K562 (cell line): ENCODE measurements at regions not wholly inside any gene's neighbourhood (a gene's known extent, or its start where the extent isn't known, plus 50 kb on each side); places are given as distances from the start of the nearest gene placed in this dataset.

Experiments
- ASH1L ChIP-seq: fragments of 450-650 bp; IDR thresholded peaks from 2 replicates; pipeline ENCODE4 v1.6.1; 2018; ENCODE audit warnings: borderline replicate concordance, mild to moderate bottlenecking, low read depth; ENCODE audit not compliant: partially characterized antibody
- ESRRA ChIP-seq: fragments of 450-650 bp; IDR thresholded peaks from 2 replicates; pipeline ENCODE4 v1.6.1; 2014; ENCODE audit warnings: low read depth, mild to moderate bottlenecking, moderate library complexity, borderline replicate concordance
- GABPB1 ChIP-seq: sonication (generic); formaldehyde crosslinking; IDR thresholded peaks from 2 replicates; pipeline ENCODE4 v1.8.0; 2022; ENCODE audit warnings: mild to moderate bottlenecking, missing genetic modification reagents
- HIVEP1 ChIP-seq: fragments of 250-450 bp; sonication (Bioruptor Pico); IDR thresholded peaks from 2 replicates; pipeline ENCODE4 v1.4.0; 2020; ENCODE audit warnings: mild to moderate bottlenecking
- HMG20B ChIP-seq: fragments of 250-450 bp; sonication (Bioruptor Pico); IDR thresholded peaks from 2 replicates; pipeline ENCODE4 v1.5.0; 2021; ENCODE audit warnings: mild to moderate bottlenecking
- KAT7 ChIP-seq: sonication (generic); formaldehyde crosslinking; IDR thresholded peaks from 2 replicates; pipeline ENCODE4 v1.8.0; 2022; ENCODE audit warnings: missing genetic modification reagents, mild to moderate bottlenecking, borderline replicate concordance
- KDM1A ChIP-seq, 2 experiments: fragments of 450-650 bp; IDR thresholded peaks; 2 replicates each; pipeline ENCODE4 v1.6.1; 2016; ENCODE audit warnings: mild to moderate bottlenecking in 2 of 2
- NFXL1 ChIP-seq: fragments of 450-650 bp; formaldehyde crosslinking; IDR thresholded peaks from 2 replicates; pipeline ENCODE4 v1.4.0; 2021; ENCODE audit warnings: mild to moderate bottlenecking
- NR1H2 ChIP-seq: sonication (generic); formaldehyde crosslinking; IDR thresholded peaks from 2 replicates; pipeline ENCODE4 v1.4.0; 2020; ENCODE audit warnings: mild to moderate bottlenecking, missing genetic modification reagents
- OTX1 ChIP-seq: fragments of 450-650 bp; formaldehyde crosslinking; IDR thresholded peaks from 2 replicates; pipeline ENCODE4 v1.4.0; 2022; ENCODE audit warnings: mild to moderate bottlenecking
- PML ChIP-seq: IDR thresholded peaks from 2 replicates; pipeline ENCODE4 v1.6.1; 2012; ENCODE audit warnings: low read length, inconsistent platforms
- POLR2AphosphoS2 ChIP-seq: IDR thresholded peaks from 2 replicates; pipeline ENCODE4 v1.6.1; 2012; ENCODE audit warnings: low read length, improper control_type of control experiment
- SMAD2 ChIP-seq: fragments of 150-350 bp; IDR thresholded peaks from 2 replicates; pipeline ENCODE4 v1.6.1; 2014; ENCODE audit warnings: low read depth, mild to moderate bottlenecking, low read length
- SUPT5H ChIP-seq: fragments of 450-650 bp; IDR thresholded peaks from 2 replicates; pipeline ENCODE4 v1.6.1; 2016
- TAF1 ChIP-seq: IDR thresholded peaks from 2 replicates; pipeline ENCODE4 v1.6.1; 2011; ENCODE audit warnings: mild to moderate bottlenecking, low read length, moderate library complexity; ENCODE audit not compliant: insufficient read depth, control insufficient read depth, severe bottlenecking; ENCODE audit errors: extremely low read depth
- TCF3 ChIP-seq: sonication (generic); formaldehyde crosslinking; IDR thresholded peaks from 2 replicates; pipeline ENCODE4 v1.4.0; 2020; ENCODE audit warnings: mild to moderate bottlenecking, missing genetic modification reagents
- TFAM ChIP-seq: fragments of 250-450 bp; sonication (Bioruptor Pico); conservative IDR thresholded peaks from 2 replicates; pipeline ENCODE4 v1.5.0; 2021; ENCODE audit warnings: mild to moderate bottlenecking, moderate library complexity
- ZFP1 ChIP-seq: fragments of 450-650 bp; formaldehyde crosslinking; IDR thresholded peaks from 2 replicates; pipeline ENCODE4 v1.4.0; 2020; ENCODE audit warnings: mild to moderate bottlenecking, mixed read lengths
- ZNF134 ChIP-seq: fragments of 250-450 bp; sonication (Bioruptor Pico); conservative IDR thresholded peaks from 2 replicates; pipeline ENCODE4 v1.4.0; 2020
- ZNF436 ChIP-seq: fragments of 250-450, 450-650 bp; sonication (Bioruptor Pico); formaldehyde crosslinking; IDR thresholded peaks from 2 replicates; pipeline ENCODE4 v1.7.0; 2020; ENCODE audit warnings: mild to moderate bottlenecking
- ZNF589 ChIP-seq: fragments of 200-800 bp; sonication (Bioruptor generic); IDR thresholded peaks from 2 replicates; pipeline ENCODE4 v1.6.1; 2016; ENCODE audit warnings: low read depth, missing genetic modification characterization, missing compliant biosample characterization
- ZNF695 ChIP-seq: fragments of 450-650 bp; formaldehyde crosslinking; IDR thresholded peaks from 2 replicates; pipeline ENCODE4 v1.4.0; 2020; ENCODE audit warnings: mild to moderate bottlenecking, moderate library complexity
- TF ChIP-seq, protein P1 (sequence below), 3 experiments: IDR thresholded peaks in 2 of 3; conservative IDR thresholded peaks in 1 of 3; 2 replicates each; pipeline ENCODE4 v1.5.1; 2011 to 2012; ENCODE audit warnings: low read length in 3 of 3, mild to moderate bottlenecking in 3 of 3, control low read depth in 2 of 3, improper control_type of control experiment in 1 of 3, inconsistent platforms in 1 of 3, low read depth in 1 of 3, mixed read lengths in 1 of 3, moderate library complexity in 1 of 3; ENCODE audit not compliant: insufficient read depth in 2 of 3
- TF ChIP-seq, protein P2 (sequence below): fragments of 250-450 bp; sonication (Bioruptor Pico); IDR thresholded peaks from 2 replicates; pipeline ENCODE4 v1.5.0; 2021
- TF ChIP-seq, protein P3 (sequence below): sonication (generic); formaldehyde crosslinking; IDR thresholded peaks from 2 replicates; pipeline ENCODE4 v1.9.0; 2022; ENCODE audit warnings: mild to moderate bottlenecking, missing genetic modification reagents
- TF ChIP-seq, protein P4 (sequence below): fragments of 450-650 bp; IDR thresholded peaks from 2 replicates; pipeline ENCODE4 v1.6.1; 2014; ENCODE audit warnings: low read depth, mild to moderate bottlenecking, moderate library complexity, borderline replicate concordance

DNA sequence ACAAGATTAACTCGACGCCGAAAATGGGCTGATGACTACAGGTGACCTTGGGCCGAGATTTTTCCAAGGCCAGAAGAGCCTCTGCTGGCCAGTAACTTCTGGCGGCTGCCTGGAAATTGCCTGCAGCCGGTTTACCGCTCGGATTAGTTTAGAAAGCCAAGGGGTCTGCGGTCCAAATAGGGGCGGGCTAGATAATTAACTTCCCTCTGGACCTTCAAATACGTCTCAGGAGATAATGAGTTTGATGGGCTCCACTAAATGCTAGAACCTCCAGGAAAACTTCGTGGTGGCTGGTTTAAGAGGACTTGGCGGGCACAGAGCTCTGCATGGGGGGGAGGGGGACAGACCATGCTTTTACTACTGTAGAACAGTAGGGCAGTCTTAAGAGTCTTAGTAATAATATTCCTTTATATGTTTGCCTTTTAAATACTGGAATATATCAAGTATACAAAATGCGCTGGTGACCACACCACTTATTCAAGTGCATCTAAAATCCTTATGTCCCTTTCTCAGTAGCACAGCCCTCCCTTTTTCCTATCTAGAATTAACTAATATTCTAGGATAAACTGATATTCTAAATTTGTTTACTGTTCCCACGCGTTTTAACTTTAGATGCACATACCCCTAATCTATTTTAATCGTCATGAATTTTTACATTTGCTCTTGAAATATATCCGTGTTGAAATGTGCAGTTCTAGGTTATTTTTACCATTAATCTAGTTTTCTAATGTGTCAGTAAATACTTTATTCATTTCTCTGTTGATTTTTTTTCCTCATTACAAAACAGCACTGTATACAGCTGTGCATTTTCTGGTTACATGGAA lies 107.5 kb upstream of the PRSS16 start (continued):
- TF ChIP-seq, protein P1, sequence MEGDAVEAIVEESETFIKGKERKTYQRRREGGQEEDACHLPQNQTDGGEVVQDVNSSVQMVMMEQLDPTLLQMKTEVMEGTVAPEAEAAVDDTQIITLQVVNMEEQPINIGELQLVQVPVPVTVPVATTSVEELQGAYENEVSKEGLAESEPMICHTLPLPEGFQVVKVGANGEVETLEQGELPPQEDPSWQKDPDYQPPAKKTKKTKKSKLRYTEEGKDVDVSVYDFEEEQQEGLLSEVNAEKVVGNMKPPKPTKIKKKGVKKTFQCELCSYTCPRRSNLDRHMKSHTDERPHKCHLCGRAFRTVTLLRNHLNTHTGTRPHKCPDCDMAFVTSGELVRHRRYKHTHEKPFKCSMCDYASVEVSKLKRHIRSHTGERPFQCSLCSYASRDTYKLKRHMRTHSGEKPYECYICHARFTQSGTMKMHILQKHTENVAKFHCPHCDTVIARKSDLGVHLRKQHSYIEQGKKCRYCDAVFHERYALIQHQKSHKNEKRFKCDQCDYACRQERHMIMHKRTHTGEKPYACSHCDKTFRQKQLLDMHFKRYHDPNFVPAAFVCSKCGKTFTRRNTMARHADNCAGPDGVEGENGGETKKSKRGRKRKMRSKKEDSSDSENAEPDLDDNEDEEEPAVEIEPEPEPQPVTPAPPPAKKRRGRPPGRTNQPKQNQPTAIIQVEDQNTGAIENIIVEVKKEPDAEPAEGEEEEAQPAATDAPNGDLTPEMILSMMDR (IDR thresholded peaks at IDR 0.05 in 2 of 3, conservative IDR thresholded peaks at IDR 0.05 in 1 of 3; ENCODE audit: insufficient read depth in 2 of 3, low read depth in 1 of 3, low read length in 3 of 3) = no peak
- TF ChIP-seq ASH1L = no peak
- TF ChIP-seq, protein P2, sequence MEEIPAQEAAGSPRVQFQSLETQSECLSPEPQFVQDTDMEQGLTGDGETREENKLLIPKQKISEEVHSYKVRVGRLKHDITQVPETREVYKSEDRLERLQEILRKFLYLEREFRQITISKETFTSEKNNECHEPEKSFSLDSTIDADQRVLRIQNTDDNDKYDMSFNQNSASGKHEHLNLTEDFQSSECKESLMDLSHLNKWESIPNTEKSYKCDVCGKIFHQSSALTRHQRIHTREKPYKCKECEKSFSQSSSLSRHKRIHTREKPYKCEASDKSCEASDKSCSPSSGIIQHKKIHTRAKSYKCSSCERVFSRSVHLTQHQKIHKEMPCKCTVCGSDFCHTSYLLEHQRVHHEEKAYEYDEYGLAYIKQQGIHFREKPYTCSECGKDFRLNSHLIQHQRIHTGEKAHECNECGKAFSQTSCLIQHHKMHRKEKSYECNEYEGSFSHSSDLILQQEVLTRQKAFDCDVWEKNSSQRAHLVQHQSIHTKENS = no peak
- peak; percentile 60 to 69 for TF ChIP-seq KDM1A (IDR thresholded peaks at IDR 0.05)
- TF ChIP-seq TAF1 = peak; percentile 46
- TF ChIP-seq, protein P3, sequence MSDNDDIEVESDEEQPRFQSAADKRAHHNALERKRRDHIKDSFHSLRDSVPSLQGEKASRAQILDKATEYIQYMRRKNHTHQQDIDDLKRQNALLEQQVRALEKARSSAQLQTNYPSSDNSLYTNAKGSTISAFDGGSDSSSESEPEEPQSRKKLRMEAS (CRISPR knock-in tag) = no peak
- TF ChIP-seq ZNF436 (CRISPR knock-in tag) = no peak; the same call in 1 of the 2 replicates
- no peak for TF ChIP-seq NFXL1 (CRISPR knock-in tag)
- peak; percentile 66 for TF ChIP-seq SUPT5H
- TF ChIP-seq ZFP1 (CRISPR knock-in tag) = peak; percentile 14; the same call in 1 of the 2 replicates
- no peak for TF ChIP-seq NR1H2 (CRISPR knock-in tag)
- 0 out of 2 replicates have a peak, but pooled peaks have one; percentile 11 for TF ChIP-seq OTX1 (CRISPR knock-in tag)
- no peak; the same call in 1 of the 2 replicates for TF ChIP-seq POLR2AphosphoS2
- TF ChIP-seq PML = peak; percentile 67; the same call in 1 of the 2 replicates
- TF ChIP-seq TFAM (CRISPR knock-in tag) = no peak
- TF ChIP-seq KAT7 (CRISPR knock-in tag) = 0 out of 2 replicates have a peak, but pooled peaks have one; percentile 6
- no peak for TF ChIP-seq HIVEP1
- 0 out of 2 replicates have a peak, but pooled peaks have one; percentile 33 for TF ChIP-seq HMG20B (CRISPR knock-in tag)
- no peak for TF ChIP-seq ZNF134 (CRISPR knock-in tag)
- TF ChIP-seq ESRRA = peak; percentile 99
- no peak for TF ChIP-seq ZNF589 (CRISPR knock-in tag)
- no peak for TF ChIP-seq ZNF695 (CRISPR knock-in tag)
- no peak; the same call in 1 of the 2 replicates for TF ChIP-seq GABPB1 (CRISPR knock-in tag)
- no peak for TF ChIP-seq SMAD2
- TF ChIP-seq, protein P4, sequence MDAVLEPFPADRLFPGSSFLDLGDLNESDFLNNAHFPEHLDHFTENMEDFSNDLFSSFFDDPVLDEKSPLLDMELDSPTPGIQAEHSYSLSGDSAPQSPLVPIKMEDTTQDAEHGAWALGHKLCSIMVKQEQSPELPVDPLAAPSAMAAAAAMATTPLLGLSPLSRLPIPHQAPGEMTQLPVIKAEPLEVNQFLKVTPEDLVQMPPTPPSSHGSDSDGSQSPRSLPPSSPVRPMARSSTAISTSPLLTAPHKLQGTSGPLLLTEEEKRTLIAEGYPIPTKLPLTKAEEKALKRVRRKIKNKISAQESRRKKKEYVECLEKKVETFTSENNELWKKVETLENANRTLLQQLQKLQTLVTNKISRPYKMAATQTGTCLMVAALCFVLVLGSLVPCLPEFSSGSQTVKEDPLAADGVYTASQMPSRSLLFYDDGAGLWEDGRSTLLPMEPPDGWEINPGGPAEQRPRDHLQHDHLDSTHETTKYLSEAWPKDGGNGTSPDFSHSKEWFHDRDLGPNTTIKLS = no peak
- no peak for TF ChIP-seq TCF3 (CRISPR knock-in tag)
